Loucy (cell line): ENCODE measurements at regions not wholly inside any gene's neighbourhood (a gene's known extent, or its start where the extent isn't known, plus 50 kb on each side); places are given as distances from the start of the nearest gene placed in this dataset.
A peak's percentile ranks its signal among the peaks of the same experiment; 100 is the strongest.

Experiments
- H2AFZ ChIP-seq: fragments of 200-600 bp; sonication (generic); 2 replicates; pipeline ENCODE4 v1.6.0; 2016; ENCODE audit warnings: antibody characterized with exemption, mild to moderate bottlenecking, low read length, moderate library complexity
- H3F3A ChIP-seq: fragments of 200-600 bp; 2 replicates; pipeline ENCODE4 v1.6.0; 2016; ENCODE audit warnings: antibody characterized with exemption, low read depth, mild to moderate bottlenecking
- H3K27me3 ChIP-seq: fragments of 200-600 bp; sonication (generic); 2 replicates; pipeline ENCODE4 v1.6.1; 2014; ENCODE audit warnings: low read length, mild to moderate bottlenecking; ENCODE audit not compliant: insufficient read depth, poor library complexity, severe bottlenecking
- H3K36me3 ChIP-seq: fragments of 200-600 bp; sonication (generic); 2 replicates; pipeline ENCODE4 v1.6.1; 2016; ENCODE audit warnings: low read length; ENCODE audit not compliant: insufficient read depth
- H3K4me1 ChIP-seq: fragments of 200-600 bp; sonication (generic); 2 replicates; pipeline ENCODE4 v1.5.1; 2014; ENCODE audit warnings: low read length, mild to moderate bottlenecking; ENCODE audit not compliant: insufficient read depth, poor library complexity, severe bottlenecking
- H3K4me2 ChIP-seq: fragments of 200-600 bp; sonication (generic); 2 replicates; pipeline ENCODE4 v1.6.0; 2014; ENCODE audit warnings: antibody characterized with exemption, low read length, low read depth, mild to moderate bottlenecking; ENCODE audit not compliant: poor library complexity, severe bottlenecking
- H3K4me3 ChIP-seq: fragments of 200-600 bp; sonication (generic); 2 replicates; pipeline ENCODE4 v1.5.1; 2014; ENCODE audit warnings: low read length, mild to moderate bottlenecking, mixed read lengths; ENCODE audit not compliant: poor library complexity, severe bottlenecking
- H3K79me2 ChIP-seq: fragments of 200-600 bp; sonication (generic); 2 replicates; pipeline ENCODE4 v1.6.1; 2014; ENCODE audit warnings: low read length; ENCODE audit not compliant: insufficient read depth
- H3K9ac ChIP-seq: fragments of 200-600 bp; sonication (generic); 2 replicates; pipeline ENCODE4 v1.6.0; 2014; ENCODE audit warnings: mild to moderate bottlenecking, low read depth, low read length, moderate library complexity; ENCODE audit not compliant: poor library complexity, severe bottlenecking
- H3K9me2 ChIP-seq: fragments of 200-600 bp; sonication (generic); replicated peaks from 2 replicates; pipeline ENCODE4 v1.6.1; 2016; ENCODE audit warnings: low read depth, low read length, mixed read lengths
- H3K9me3 ChIP-seq: fragments of 200-600 bp; sonication (generic); 2 replicates; pipeline ENCODE4 v1.6.1; 2014; ENCODE audit warnings: mild to moderate bottlenecking, antibody characterized with exemption, low read length, low read depth; ENCODE audit not compliant: insufficient read depth
- H4K20me1 ChIP-seq: fragments of 200-600 bp; sonication (generic); 2 replicates; pipeline ENCODE4 v1.6.0; 2014; ENCODE audit warnings: antibody characterized with exemption, low read length, mild to moderate bottlenecking; ENCODE audit not compliant: insufficient read depth, poor library complexity, severe bottlenecking
- EZH2phosphoT487 ChIP-seq: fragments of 200-600 bp; IDR thresholded peaks from 2 replicates; pipeline ENCODE4 v1.6.1; 2018; ENCODE audit warnings: antibody characterized with exemption, mild to moderate bottlenecking, moderate library complexity, borderline replicate concordance
- TF ChIP-seq, protein P1 (sequence below): fragments of 200-600 bp; sonication (generic); conservative IDR thresholded peaks from 2 replicates; pipeline ENCODE4 v1.5.1; 2014; ENCODE audit warnings: mild to moderate bottlenecking, antibody characterized with exemption, low read length

- H2AFZ ChIP-seq, result no peak overlapping the region
- H3K9me3 ChIP-seq, result no peaks in the 10 kb centered on the region
- H3K9ac ChIP-seq, result no peak overlapping the region
- H3K79me2 ChIP-seq, result no peaks in the 10 kb centered on the region
- TF ChIP-seq, protein P1, sequence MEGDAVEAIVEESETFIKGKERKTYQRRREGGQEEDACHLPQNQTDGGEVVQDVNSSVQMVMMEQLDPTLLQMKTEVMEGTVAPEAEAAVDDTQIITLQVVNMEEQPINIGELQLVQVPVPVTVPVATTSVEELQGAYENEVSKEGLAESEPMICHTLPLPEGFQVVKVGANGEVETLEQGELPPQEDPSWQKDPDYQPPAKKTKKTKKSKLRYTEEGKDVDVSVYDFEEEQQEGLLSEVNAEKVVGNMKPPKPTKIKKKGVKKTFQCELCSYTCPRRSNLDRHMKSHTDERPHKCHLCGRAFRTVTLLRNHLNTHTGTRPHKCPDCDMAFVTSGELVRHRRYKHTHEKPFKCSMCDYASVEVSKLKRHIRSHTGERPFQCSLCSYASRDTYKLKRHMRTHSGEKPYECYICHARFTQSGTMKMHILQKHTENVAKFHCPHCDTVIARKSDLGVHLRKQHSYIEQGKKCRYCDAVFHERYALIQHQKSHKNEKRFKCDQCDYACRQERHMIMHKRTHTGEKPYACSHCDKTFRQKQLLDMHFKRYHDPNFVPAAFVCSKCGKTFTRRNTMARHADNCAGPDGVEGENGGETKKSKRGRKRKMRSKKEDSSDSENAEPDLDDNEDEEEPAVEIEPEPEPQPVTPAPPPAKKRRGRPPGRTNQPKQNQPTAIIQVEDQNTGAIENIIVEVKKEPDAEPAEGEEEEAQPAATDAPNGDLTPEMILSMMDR, result no peak
- TF ChIP-seq EZH2phosphoT487, result no peak
- no peak overlapping the region for H3K4me2 ChIP-seq
- no peaks in the 10 kb centered on the region for H3F3A ChIP-seq
- H3K9me2 ChIP-seq, result no peaks in the 10 kb centered on the region
- peaks cover 8% of the 10 kb centered on the region for H3K4me1 ChIP-seq
- no peak overlapping the region for H3K4me3 ChIP-seq
- no peaks in the 10 kb centered on the region for H3K27me3 ChIP-seq
- H4K20me1 ChIP-seq, result no peaks in the 10 kb centered on the region
- H3K36me3 ChIP-seq, result no peaks in the 10 kb centered on the region
Observed at GRCh38 chr18:45127405-45127804, 446.7 kb downstream of the SETBP1 start.

GRCh38 chr18:45133276-45133675 lies 452.6 kb downstream of the SETBP1 start:
- Histone ChIP-seq H3K36me3 (no peaks in the 10 kb centered on the region), H3K27me3 (no peaks in the 10 kb centered on the region), H3K4me1 (peaks cover 21% of the 10 kb centered on the region), H3K9me2 (no peaks in the 10 kb centered on the region), H3K9me3 (no peaks in the 10 kb centered on the region), H4K20me1 (no peaks in the 10 kb centered on the region), H3F3A (no peaks in the 10 kb centered on the region), H3K79me2 (no peaks in the 10 kb centered on the region), H3K4me3 (no peak overlapping the region), H2AFZ (no peak overlapping the region), H3K4me2 (no peak overlapping the region), H3K9ac (no peak overlapping the region)
- TF ChIP-seq, protein P1, result no peak
- no peak for TF ChIP-seq EZH2phosphoT487

DNA sequence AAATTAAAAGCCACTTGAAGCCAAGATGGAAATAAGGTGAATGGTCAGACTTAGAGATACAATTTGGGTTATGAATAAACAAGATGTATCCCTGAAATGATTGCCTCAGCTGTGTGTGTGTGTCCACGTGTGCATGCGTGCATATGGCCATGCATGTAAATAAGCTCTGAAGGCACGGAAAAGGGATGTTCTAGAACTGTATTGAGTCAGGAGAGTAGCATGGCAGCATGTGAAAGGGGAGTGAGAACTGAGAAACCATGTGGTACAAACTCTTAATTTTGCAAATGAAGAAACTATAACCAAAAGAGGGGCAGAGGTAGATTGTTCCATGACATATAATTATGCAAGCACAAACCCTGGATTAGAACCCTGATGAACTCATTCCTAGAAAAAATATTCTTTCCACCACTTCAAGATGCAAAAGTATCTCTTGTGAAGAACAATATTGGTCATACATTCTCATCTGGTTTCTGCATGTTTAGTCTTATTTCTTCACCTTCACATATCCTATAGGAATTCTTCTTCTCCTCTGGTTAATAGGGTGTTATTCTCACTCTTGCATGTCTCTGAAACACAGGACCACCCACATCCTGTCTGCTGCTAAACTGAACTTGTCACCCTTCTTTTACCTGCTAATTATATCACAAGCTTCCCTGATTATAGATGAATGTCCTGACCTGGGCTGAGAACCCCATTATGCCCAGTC lies 455.8 kb downstream of the SETBP1 start:
- no peaks in the 10 kb centered on the region for H3K36me3 ChIP-seq
- H3K9me2 ChIP-seq, result no peaks in the 10 kb centered on the region
- no peak overlapping the region for H3K4me3 ChIP-seq
- peak overlapping the region; percentile 13 for H3K4me2 ChIP-seq
- H3K9ac ChIP-seq, result no peak overlapping the region
- no peaks in the 10 kb centered on the region for H3F3A ChIP-seq
- peaks cover 14% of the 10 kb centered on the region for H3K4me1 ChIP-seq
- TF ChIP-seq, protein P1, result no peak
- no peak for TF ChIP-seq EZH2phosphoT487
- H3K27me3 ChIP-seq, result no peaks in the 10 kb centered on the region
- no peaks in the 10 kb centered on the region for H4K20me1 ChIP-seq
- no peak overlapping the region for H2AFZ ChIP-seq
- H3K79me2 ChIP-seq, result no peaks in the 10 kb centered on the region
- H3K9me3 ChIP-seq, result peaks cover 5% of the 10 kb centered on the region; the same call in 1 of the 2 replicates
